Bronchial epithelial cell (primary cell): ENCODE measurements at regions not wholly inside any gene's neighbourhood (a gene's known extent, or its start where the extent isn't known, plus 50 kb on each side); places are given as distances from the start of the nearest gene placed in this dataset.
"Not testable (repeated sequence)": the region's sequence is repeated elsewhere in the genome, so short reads cannot be mapped to it uniquely, and the experiment has no call there.

Source experiments
- DNase-seq: peaks from one replicate; pipeline ENCODE4 v3.0.0-alpha.2; 2010; ENCODE audit warnings: low read depth
- FAIRE-seq: peaks from 2 replicates; lab custom pipeline; 2011; peaks lifted over from hg19 to GRCh38; lab: Jason Lieb, UNC
- H3K27me3 ChIP-seq: 2 replicates; pipeline ENCODE4 v1.5.1; 2011; ENCODE audit warnings: low read length; ENCODE audit not compliant: control insufficient read depth, insufficient read depth
- H3K36me3 ChIP-seq: 2 replicates; pipeline ENCODE4 v1.5.1; 2011; ENCODE audit warnings: low read length; ENCODE audit not compliant: control insufficient read depth, insufficient read depth
- H3K4me3 ChIP-seq: 2 replicates; pipeline ENCODE4 v1.5.1; 2011; ENCODE audit warnings: mild to moderate bottlenecking, low read depth, low read length, control low read depth
- TF ChIP-seq, protein P1 (sequence below): IDR thresholded peaks from 2 replicates; pipeline ENCODE4 v1.5.1; 2011; ENCODE audit warnings: mild to moderate bottlenecking, moderate library complexity, low read length, control low read depth, inconsistent platforms; ENCODE audit not compliant: insufficient read depth, severe bottlenecking

DNA sequence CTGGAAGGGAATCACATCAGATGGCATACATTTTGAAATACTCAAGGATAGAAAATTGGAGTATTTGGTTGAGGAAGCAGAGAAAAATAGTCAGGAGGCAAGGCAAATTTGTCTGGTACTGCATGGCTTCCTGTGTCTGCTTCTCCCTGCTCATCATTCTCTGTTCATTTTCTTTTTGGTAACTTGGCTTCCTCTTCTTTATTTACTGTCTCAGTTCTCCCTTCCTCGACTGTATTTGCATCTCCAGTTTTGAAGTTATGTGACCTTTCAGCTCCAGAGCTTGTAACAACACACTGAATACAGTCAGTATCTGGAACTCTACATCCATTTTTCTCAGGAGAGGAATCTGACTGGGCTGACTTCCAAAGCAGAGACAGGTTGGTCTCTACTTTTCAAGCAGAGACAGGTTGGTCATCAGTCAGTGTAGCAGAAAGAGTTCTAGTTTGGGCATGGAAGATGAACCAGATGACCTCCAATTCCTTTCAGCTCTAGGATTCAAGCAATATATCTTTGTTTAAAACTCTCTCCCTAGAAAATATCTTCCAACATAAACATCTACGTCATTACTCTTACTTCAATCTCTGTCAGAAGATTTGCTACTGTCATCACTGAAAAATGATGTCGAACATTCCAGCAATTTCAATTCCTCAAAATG is 571.2 kb downstream of the ADGRL2 start:
- Histone ChIP-seq H3K4me3 (no peak overlapping the region), H3K36me3 (no peaks in the 10 kb centered on the region), H3K27me3 (no peaks in the 10 kb centered on the region)
- DNase-seq (peak; percentile 66), FAIRE-seq (no peak)
- TF ChIP-seq, protein P1, sequence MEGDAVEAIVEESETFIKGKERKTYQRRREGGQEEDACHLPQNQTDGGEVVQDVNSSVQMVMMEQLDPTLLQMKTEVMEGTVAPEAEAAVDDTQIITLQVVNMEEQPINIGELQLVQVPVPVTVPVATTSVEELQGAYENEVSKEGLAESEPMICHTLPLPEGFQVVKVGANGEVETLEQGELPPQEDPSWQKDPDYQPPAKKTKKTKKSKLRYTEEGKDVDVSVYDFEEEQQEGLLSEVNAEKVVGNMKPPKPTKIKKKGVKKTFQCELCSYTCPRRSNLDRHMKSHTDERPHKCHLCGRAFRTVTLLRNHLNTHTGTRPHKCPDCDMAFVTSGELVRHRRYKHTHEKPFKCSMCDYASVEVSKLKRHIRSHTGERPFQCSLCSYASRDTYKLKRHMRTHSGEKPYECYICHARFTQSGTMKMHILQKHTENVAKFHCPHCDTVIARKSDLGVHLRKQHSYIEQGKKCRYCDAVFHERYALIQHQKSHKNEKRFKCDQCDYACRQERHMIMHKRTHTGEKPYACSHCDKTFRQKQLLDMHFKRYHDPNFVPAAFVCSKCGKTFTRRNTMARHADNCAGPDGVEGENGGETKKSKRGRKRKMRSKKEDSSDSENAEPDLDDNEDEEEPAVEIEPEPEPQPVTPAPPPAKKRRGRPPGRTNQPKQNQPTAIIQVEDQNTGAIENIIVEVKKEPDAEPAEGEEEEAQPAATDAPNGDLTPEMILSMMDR: no peak

DNA sequence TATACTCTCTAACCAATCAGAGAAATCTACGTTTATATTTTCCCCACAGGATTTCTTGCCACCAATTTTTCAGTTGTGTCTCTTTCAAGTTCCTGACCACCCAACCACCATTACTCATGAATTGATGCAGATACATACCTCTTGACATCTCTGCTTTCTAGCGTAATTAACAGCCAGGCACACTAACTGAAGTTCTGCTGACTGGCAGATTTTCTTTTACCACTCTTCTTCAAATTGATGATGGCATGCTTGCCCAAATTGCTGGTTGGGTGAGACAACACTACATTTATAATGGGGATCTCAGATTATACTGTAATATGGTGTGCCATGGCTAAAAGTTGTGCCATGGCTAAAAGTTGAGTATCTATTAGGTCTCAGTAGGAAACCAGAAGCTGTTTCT is 566.7 kb downstream of the ADGRL2 start:
- FAIRE-seq (no peak), DNase-seq (no peak)
- Histone ChIP-seq H3K4me3 (no peak overlapping the region), H3K27me3 (no peaks in the 10 kb centered on the region), H3K36me3 (no peaks in the 10 kb centered on the region)
- TF ChIP-seq, protein P1: no peak

DNA sequence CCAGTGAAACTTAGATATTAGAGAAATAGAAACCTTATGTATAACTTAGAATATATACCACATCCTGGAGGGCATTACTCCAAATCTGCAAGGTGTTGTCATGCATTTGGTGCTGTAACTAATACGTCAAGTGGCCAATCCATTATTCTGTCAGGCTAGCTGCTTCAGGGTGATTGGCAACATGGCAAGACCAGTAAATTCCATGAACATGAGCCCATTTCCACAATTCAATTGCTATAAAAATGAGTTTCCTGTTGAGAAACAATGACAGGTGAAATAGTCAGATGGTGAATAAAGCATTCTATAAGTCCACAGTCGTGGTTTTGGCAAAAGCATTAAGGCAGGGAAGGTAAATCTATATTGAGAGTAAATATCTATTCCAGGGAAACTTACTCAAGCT is 566.0 kb downstream of the ADGRL2 start:
- FAIRE-seq: no peak

DNA sequence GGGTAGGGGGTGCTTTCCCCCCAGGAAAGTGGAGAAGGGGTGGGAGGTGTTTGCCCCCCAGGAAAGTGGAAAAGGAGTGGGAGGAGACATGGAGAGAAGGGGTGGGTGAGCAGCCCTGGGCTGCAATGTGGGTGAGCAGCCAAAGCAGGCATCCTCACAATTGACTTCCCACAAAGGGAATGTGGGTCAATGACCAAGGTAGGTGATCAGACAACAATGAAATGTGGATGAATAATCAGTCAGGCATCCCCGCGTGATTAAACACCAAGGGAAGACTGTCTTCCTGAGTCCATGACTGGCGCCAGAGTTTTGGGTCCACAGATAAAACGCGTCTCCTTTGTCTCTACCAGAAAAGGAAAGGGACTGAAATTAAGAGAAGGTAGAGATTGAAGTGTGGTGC is 558.8 kb downstream of the ADGRL2 start:
- FAIRE-seq (peak; percentile 64), DNase-seq (peak; percentile 22)
- H3K4me3 ChIP-seq, H3K27me3 ChIP-seq, H3K36me3 ChIP-seq: not testable (repeated sequence)

More for the DNA sequence above, 566.0 kb downstream of the ADGRL2 start:
- H3K36me3 ChIP-seq: no peaks in the 10 kb centered on the region
- no peaks in the 10 kb centered on the region for H3K27me3 ChIP-seq
- DNase-seq: peak; percentile 90
- H3K4me3 ChIP-seq: no peak overlapping the region
- TF ChIP-seq, protein P1: no peak

DNA sequence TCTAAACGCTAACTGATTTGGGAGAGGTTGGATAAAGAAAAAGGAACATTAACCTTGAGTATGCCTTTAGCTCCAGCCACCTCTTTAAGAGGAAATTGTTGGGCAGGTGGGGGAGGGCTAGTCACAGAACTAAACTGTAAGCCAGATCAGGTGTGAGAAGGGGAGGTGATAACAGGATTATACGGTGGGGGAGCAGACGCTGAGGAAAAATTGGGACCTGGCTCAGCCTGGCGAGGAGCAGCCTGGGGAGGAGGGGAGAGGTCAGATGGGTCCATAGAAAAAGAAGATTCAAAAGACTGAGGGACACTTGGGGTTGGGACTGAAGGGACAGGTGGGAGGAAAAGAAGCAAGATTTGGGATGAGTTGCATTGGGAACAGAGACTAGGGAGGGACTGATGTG is 558.0 kb downstream of the ADGRL2 start:
- not testable (repeated sequence) for FAIRE-seq, DNase-seq, H3K4me3 ChIP-seq, H3K36me3 ChIP-seq, H3K27me3 ChIP-seq

DNA sequence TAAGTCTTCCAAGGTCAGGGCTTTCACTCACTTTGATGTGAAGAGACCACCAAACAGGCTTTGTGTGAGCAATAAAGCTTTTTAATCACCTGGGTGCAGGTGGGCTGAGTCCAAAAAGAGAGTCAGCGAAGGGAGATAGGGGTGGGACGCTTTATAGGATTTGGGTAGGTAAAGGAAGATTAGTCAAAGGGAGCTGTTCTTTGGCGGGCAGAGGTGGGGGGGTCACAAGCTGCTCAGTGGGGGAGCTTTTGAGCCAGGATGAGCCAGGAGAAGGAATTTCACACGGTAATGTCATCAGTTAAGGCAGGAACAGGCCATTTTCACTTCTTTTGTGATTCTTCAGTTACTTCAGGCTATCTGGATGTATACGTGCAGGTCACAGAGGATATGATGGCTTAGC is 553.8 kb downstream of the ADGRL2 start:
- H3K27me3 ChIP-seq, FAIRE-seq, H3K4me3 ChIP-seq, H3K36me3 ChIP-seq, DNase-seq: not testable (repeated sequence)

DNA sequence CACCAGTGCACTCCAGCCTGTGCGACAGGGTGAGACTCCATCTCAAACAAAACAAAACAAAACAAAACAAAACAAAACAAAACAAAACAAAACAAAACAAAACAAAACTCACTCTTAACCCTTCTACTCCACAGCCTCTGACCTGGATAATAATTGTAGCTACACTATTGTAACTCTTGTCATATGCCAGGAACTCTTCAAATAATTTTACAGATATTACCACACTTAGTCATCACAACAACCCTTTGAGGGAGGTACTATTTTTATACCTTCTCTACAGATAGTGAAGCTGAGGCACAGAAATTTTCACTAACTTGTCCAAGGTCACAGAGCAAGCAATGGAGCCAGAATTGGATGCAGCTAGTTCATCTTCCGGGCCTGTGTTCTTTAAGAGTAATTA is 547.8 kb downstream of the ADGRL2 start:
- Histone ChIP-seq H3K27me3 (no peaks in the 10 kb centered on the region), H3K36me3 (no peaks in the 10 kb centered on the region), H3K4me3 (no peak overlapping the region)
- FAIRE-seq (no peak), DNase-seq (no peak)
- TF ChIP-seq, protein P1: no peak
